ENCODE measurements at regions not wholly inside any gene's neighbourhood (a gene's known extent, or its start where the extent isn't known, plus 50 kb on each side); places are given as distances from the start of the nearest gene placed in this dataset.

GRCh38 chr5:124621279-124621678 is 125.2 kb downstream of the ZNF608 start:
- Histone ChIP-seq H3K23ac (ENCODE audit: insufficient read length) (no peak overlapping the region), H3K27ac (ENCODE audit: low read depth, low read length) (no peak overlapping the region), H4K91ac (replicated peaks; ENCODE audit: insufficient read length, low read length) (no peak overlapping the region), H3K14ac (ENCODE audit: insufficient read length) (no peak overlapping the region), H3K4me3 (ENCODE audit: extremely low read depth in 1 of 4, insufficient read depth in 2 of 4, low read depth in 3 of 4, low read length in 4 of 4) (no peak overlapping the region), H3K4ac (replicated peaks; ENCODE audit: insufficient read length, low read depth, low read length) (no peak overlapping the region), H3K36me3 (ENCODE audit: control insufficient read depth in 2 of 4, insufficient read depth in 4 of 4, low read length in 3 of 4) (no peaks in the 10 kb centered on the region), H3K23me2 (ENCODE audit: low read depth, low read length) (no peaks in the 10 kb centered on the region), H2AK5ac (ENCODE audit: low read depth, low read length) (no peak overlapping the region), H2BK12ac (ENCODE audit: low read depth, low read length) (no peak overlapping the region; the same call in 1 of the 2 replicates), H2AFZ (ENCODE audit: low read length) (no peak overlapping the region), H4K20me1 (replicated peaks in 1 of 2; ENCODE audit: control insufficient read depth in 1 of 2, insufficient read depth in 2 of 2, low read length in 2 of 2) (no peaks in the 10 kb centered on the region), H4K8ac (ENCODE audit: extremely low read depth, insufficient read depth, low read length) (no peak overlapping the region), H2BK120ac (replicated peaks; ENCODE audit: low read depth, low read length) (no peak overlapping the region), H4K5ac (ENCODE audit: insufficient read length, low read depth, low read length) (no peak overlapping the region), H3K9ac (replicated peaks in 1 of 4; ENCODE audit: extremely low read depth in 1 of 4, low read depth in 3 of 4, low read length in 3 of 4) (no peak overlapping the region), H2BK5ac (ENCODE audit: low read depth, low read length) (peak overlapping the region; percentile 49; the same call in 1 of the 2 replicates), H3K4me1 (replicated peaks in 1 of 4; ENCODE audit: control insufficient read depth in 3 of 4, insufficient read depth in 4 of 4, low read length in 3 of 4) (no peaks in the 10 kb centered on the region), H3K18ac (ENCODE audit: extremely low read depth, low read length) (no peak overlapping the region), H3K56ac (replicated peaks; ENCODE audit: insufficient read length, low read depth, low read length) (no peak overlapping the region), H2BK15ac (ENCODE audit: low read length) (no peak overlapping the region), H3K27me3 (replicated peaks in 1 of 4; ENCODE audit: control insufficient read depth in 3 of 4, extremely low read depth in 1 of 4, insufficient read depth in 3 of 4, low read length in 3 of 4) (no peaks in the 10 kb centered on the region), H2BK20ac (ENCODE audit: low read length) (no peak overlapping the region), H3K9me3 (ENCODE audit: insufficient read depth in 2 of 2, low read depth in 1 of 2, low read length in 1 of 2) (no peaks in the 10 kb centered on the region), H3K79me1 (ENCODE audit: low read depth, low read length) (no peaks in the 10 kb centered on the region), H3K4me2 (ENCODE audit: insufficient read depth in 1 of 2, low read depth in 2 of 2, low read length in 2 of 2) (no peak overlapping the region), H3K79me2 (ENCODE audit: control insufficient read depth in 1 of 2, insufficient read depth in 2 of 2, low read length in 2 of 2) (no peaks in the 10 kb centered on the region)
- 89% methylated on average over 5 of the region's 5 CpGs; no CpG with 5 or more reads in 1 of the 2 experiments for WGBS, 2 experiments (ENCODE audit: extremely low coverage in 1 of 2, insufficient coverage in 1 of 2, insufficient read length in 1 of 2, insufficient replicate concordance in 2 of 2, low coverage in 1 of 2, low lambda C conversion rate in 2 of 2, missing lambda C conversion rate in 1 of 2)
- ChIA-PET POLR2A (ENCODE audit: partially characterized antibody) (no interaction called here), CTCF (ENCODE audit: partially characterized antibody) (no interaction called here)
- DNase-seq (ENCODE audit: low read depth in 1 of 2, low spot score in 2 of 2) (no peak), FAIRE-seq (peak; percentile 7)
- TF ChIP-seq RXRA (IDR thresholded peaks at IDR 0.05; ENCODE audit: insufficient read depth, low read depth, low read length), result no peak
- no peak for TF ChIP-seq EP300 (IDR thresholded peaks at IDR 0.05; ENCODE audit: borderline replicate concordance in 1 of 2, low read depth in 2 of 2, low read length in 2 of 2)
- TF ChIP-seq TAF1 (IDR thresholded peaks at IDR 0.05; ENCODE audit: low read depth, low read length), result no peak
- no peak for TF ChIP-seq CTBP2 (IDR thresholded peaks at IDR 0.05; ENCODE audit: borderline replicate concordance, insufficient read depth, insufficient read length, low read length)
- TF ChIP-seq SIRT6 (IDR thresholded peaks at IDR 0.05; ENCODE audit: low read length), result no peak
- TF ChIP-seq KDM4A (IDR thresholded peaks at IDR 0.05; ENCODE audit: low read depth, low read length, severe bottlenecking), result no peak
- no peak for TF ChIP-seq GABPA (IDR thresholded peaks at IDR 0.05; ENCODE audit: borderline replicate concordance, insufficient read depth, low read length)
- TF ChIP-seq CBX8 (IDR thresholded peaks at IDR 0.05; ENCODE audit: borderline replicate concordance, low read depth, low read length), result no peak
- no peak for TF ChIP-seq KDM1A (IDR thresholded peaks at IDR 0.05; ENCODE audit: borderline replicate concordance, low read length)
- TF ChIP-seq USF2 (IDR thresholded peaks at IDR 0.05; ENCODE audit: low read length), result no peak
- TF ChIP-seq GTF2F1 (IDR thresholded peaks at IDR 0.05; ENCODE audit: borderline replicate concordance, low read depth, low read length), result no peak
- TF ChIP-seq SAP30 (IDR thresholded peaks at IDR 0.05; ENCODE audit: insufficient read depth, insufficient replicate concordance, low read length), result no peak

Data from H1 (cell line).